Activated T-cell treated with anti-CD3 and anti-CD28 coated beads, Interleukin-2, amount 50 U/mL, for 4 hours (primary cell): ENCODE measurements at regions not wholly inside any gene's neighbourhood (a gene's known extent, or its start where the extent isn't known, plus 50 kb on each side); places are given as distances from the start of the nearest gene placed in this dataset.

Experiments used
- ATAC-seq, 2 donors: fragments of 200-7000 bp; cut with Tn5 transposase; one replicate each; pipeline ENCODE4 v1.10.0; 2021
- DNase-seq: peaks from one replicate; pipeline ENCODE4 v3.0.0-alpha.2; 2020
- H3K27me3 Mint-ChIP-seq: one replicate; pipeline ENCODE4 v1.8.0; 2021; ENCODE audit warnings: low read depth, mixed read lengths
- H3K36me3 Mint-ChIP-seq: one replicate; pipeline ENCODE4 v1.8.0; 2022; ENCODE audit warnings: mixed read lengths; ENCODE audit not compliant: insufficient read depth
- H3K4me1 Mint-ChIP-seq: one replicate; pipeline ENCODE4 v1.8.0; 2021; ENCODE audit warnings: low read depth, mixed read lengths
- H3K4me3 Mint-ChIP-seq: one replicate; pipeline ENCODE4 v1.8.0; 2021; ENCODE audit warnings: mild to moderate bottlenecking, moderate library complexity, mixed read lengths
- H3K9me3 Mint-ChIP-seq: one replicate; pipeline ENCODE4 v1.8.0; 2021; ENCODE audit warnings: mixed read lengths

GRCh38 chr4:8739317-8739716 lies 132.3 kb downstream of the HMX1 start:
- no peak overlapping the region for H3K4me3 Mint-ChIP-seq
- ATAC-seq: no peak
- no peaks in the 10 kb centered on the region for H3K4me1 Mint-ChIP-seq
- peaks cover 2% of the 10 kb centered on the region for H3K27me3 Mint-ChIP-seq
- no peak for DNase-seq
- no peaks in the 10 kb centered on the region for H3K36me3 Mint-ChIP-seq
- peaks cover 2% of the 10 kb centered on the region for H3K9me3 Mint-ChIP-seq

DNA sequence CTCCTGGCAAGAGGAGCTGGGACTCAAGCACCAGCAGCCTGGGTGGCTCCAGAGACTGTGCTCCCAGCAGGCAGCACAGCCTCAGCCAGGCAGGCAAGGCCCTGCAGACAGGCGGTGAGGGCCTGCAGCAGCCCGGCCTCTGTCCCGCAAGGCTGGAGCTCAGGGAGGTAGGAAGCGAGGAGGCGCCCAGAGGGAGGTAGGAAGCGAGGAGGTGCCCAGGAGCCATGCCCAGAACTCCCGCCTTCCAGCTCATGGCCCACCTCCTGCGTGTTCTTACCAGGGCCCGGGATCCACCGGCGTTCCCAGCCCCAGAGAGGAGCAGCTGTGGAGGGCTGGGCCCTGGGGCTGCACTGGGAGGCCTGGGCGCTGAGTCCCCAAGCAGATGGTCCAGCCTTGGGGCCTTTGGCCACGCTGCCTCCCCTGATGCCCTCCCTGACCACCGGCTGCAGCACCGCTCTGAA lies 133.1 kb downstream of the HMX1 start:
- peaks cover 10% of the 10 kb centered on the region for H3K9me3 Mint-ChIP-seq
- ATAC-seq (no peak), DNase-seq (no peak)
- H3K4me1 Mint-ChIP-seq: no peaks in the 10 kb centered on the region
- no peak overlapping the region for H3K4me3 Mint-ChIP-seq
- no peaks in the 10 kb centered on the region for H3K36me3 Mint-ChIP-seq
- no peaks in the 10 kb centered on the region for H3K27me3 Mint-ChIP-seq

- H3K36me3 Mint-ChIP-seq: no peaks in the 10 kb centered on the region
- peaks cover 14% of the 10 kb centered on the region for H3K9me3 Mint-ChIP-seq
- ATAC-seq (no peak), DNase-seq (no peak)
- H3K4me1 Mint-ChIP-seq: no peaks in the 10 kb centered on the region
- H3K4me3 Mint-ChIP-seq: no peak overlapping the region
- H3K27me3 Mint-ChIP-seq: no peaks in the 10 kb centered on the region
These were observed 133.9 kb downstream of the HMX1 start for GRCh38 chr4:8737601-8738279.

DNA sequence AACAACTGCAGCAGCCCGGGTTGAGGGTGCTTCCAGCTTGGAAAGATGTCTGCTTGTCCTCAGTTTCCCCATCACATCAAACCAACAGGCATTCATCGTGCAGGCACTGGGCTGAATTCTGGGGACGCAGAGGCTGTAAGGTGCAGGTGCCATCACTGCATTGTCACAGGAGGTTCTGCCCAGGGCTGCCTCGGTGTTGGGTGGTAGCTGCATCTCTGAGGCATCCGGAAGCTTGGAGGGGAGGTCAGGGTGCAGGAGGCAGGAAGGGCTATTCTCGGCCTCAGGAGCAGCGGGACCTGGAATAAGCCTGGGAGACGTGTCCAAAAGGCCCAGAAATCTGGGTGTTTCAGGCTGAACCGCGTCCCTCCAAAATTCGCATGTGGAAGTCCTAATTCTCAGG lies 134.6 kb downstream of the HMX1 start:
- DNase-seq (no peak), ATAC-seq (no peak)
- H3K9me3 Mint-ChIP-seq: peaks cover 14% of the 10 kb centered on the region
- no peaks in the 10 kb centered on the region for H3K36me3 Mint-ChIP-seq
- no peaks in the 10 kb centered on the region for H3K27me3 Mint-ChIP-seq
- H3K4me1 Mint-ChIP-seq: no peaks in the 10 kb centered on the region
- H3K4me3 Mint-ChIP-seq: no peak overlapping the region

- ATAC-seq (no peak), DNase-seq (no peak)
- H3K36me3 Mint-ChIP-seq: no peaks in the 10 kb centered on the region
- no peaks in the 10 kb centered on the region for H3K4me1 Mint-ChIP-seq
- no peaks in the 10 kb centered on the region for H3K27me3 Mint-ChIP-seq
- peaks cover 14% of the 10 kb centered on the region for H3K9me3 Mint-ChIP-seq
- no peak overlapping the region for H3K4me3 Mint-ChIP-seq
These were observed 135.4 kb downstream of the HMX1 start for GRCh38 chr4:8736090-8736825.

DNA sequence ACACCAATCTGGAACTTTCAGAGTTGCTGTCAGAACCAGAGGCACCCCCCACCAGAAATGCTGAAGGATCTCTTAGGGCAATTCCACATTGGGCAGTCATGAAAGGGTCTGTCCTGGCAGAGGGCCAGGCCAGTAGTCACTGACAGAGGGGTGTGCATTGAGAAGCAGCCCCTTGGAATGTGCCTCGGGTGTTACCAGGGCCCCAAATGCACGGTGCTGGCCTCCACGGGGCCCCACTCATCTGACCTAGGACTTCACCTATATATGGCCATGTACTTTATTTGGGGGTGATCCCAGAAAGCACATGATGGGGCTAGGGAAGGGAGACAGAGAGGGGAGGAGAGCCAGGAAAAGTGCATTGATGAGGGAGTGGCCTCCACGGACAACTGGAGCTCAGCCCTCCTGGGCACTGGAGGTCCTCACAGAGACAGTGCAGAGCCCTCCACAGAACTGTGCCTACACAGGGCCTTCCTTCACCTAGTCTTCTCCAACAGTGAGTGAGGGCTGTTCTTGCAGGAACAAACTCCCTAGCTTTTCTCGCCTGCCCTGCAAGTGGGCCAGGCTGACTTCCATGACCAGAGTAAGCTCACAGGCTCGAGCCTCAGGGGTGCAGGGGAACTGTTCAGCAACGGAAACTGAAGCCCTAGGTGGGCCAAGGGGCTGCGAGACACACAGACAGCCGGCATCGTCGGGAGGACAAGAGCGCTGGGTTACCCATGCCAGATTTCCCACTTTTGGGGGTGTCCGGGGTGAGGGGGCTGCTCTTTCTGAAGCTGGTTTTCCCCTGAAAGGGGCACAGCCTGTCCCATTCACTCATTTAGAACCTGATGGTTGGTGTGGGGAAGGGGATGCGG lies 136.2 kb downstream of the HMX1 start:
- Mint-ChIP-seq H3K9me3 (peaks cover 14% of the 10 kb centered on the region), H3K4me1 (no peaks in the 10 kb centered on the region)

DNA sequence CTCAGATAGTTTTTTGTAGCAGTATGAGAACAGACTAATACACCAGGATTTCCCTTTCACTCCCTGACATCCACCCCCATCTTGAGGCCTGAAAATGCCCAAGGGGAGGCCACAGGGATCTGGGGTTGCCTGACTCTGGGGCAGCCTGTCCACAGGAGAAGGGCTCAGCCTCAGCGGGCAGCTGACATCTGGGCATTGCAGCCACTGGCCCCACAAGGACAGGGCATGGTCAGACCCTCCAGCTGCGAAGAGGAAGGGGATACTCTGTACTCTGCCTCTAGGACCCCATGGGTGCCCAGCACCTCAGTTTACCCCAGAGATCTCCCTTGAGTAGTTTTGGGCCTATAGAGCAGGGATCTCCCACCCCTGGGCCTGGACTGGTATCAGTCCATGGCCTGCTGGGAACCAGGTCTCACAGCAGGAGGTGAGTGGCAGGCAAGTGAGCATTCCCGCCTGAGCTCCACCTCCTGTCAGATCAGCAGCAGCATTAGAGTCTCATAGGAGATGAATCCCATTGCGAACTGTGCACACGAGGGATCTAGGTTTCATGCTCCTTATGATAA lies 138.9 kb downstream of the HMX1 start:
- ATAC-seq: no peak
- Mint-ChIP-seq H3K4me1 (no peaks in the 10 kb centered on the region), H3K36me3 (no peaks in the 10 kb centered on the region), H3K4me3 (no peak overlapping the region), H3K9me3 (peaks cover 14% of the 10 kb centered on the region), H3K27me3 (peaks cover 3% of the 10 kb centered on the region)
- DNase-seq: no peak

More for the DNA sequence above, 136.2 kb downstream of the HMX1 start:
- DNase-seq: no peak
- H3K27me3 Mint-ChIP-seq: no peaks in the 10 kb centered on the region
- ATAC-seq: no peak
- H3K36me3 Mint-ChIP-seq: no peaks in the 10 kb centered on the region
- H3K4me3 Mint-ChIP-seq: no peak overlapping the region

DNA sequence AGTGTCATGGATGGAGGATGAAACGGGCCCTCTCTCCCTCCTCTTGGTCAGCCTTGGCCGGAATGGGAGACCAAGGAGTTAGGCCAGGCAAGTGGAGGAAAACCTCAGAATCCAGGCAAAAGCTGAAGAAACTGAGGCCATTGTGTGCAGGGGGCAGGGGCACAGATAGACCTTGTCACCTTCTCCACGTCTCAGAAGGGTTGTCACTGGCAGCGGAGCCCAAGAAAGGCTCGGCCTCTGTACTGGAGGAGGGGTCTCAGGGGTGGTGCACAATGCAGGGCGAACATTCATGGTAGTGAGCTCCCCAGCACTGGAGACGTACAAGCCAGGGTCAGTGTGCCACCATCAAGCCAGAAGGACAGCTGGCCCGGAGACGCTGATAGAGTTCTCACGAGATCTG lies 139.5 kb downstream of the CPZ start:
- no peak for DNase-seq
- Mint-ChIP-seq H3K36me3 (no peaks in the 10 kb centered on the region), H3K4me3 (no peak overlapping the region), H3K9me3 (peaks cover 14% of the 10 kb centered on the region), H3K4me1 (no peaks in the 10 kb centered on the region), H3K27me3 (peaks cover 3% of the 10 kb centered on the region)
- no peak for ATAC-seq

GRCh38 chr4:8731364-8731763 lies 138.8 kb downstream of the CPZ start:
- no peak for DNase-seq
- Mint-ChIP-seq H3K4me1 (no peaks in the 10 kb centered on the region), H3K36me3 (no peaks in the 10 kb centered on the region), H3K9me3 (peaks cover 14% of the 10 kb centered on the region), H3K27me3 (peaks cover 3% of the 10 kb centered on the region), H3K4me3 (no peak overlapping the region)
- ATAC-seq: no peak

DNA sequence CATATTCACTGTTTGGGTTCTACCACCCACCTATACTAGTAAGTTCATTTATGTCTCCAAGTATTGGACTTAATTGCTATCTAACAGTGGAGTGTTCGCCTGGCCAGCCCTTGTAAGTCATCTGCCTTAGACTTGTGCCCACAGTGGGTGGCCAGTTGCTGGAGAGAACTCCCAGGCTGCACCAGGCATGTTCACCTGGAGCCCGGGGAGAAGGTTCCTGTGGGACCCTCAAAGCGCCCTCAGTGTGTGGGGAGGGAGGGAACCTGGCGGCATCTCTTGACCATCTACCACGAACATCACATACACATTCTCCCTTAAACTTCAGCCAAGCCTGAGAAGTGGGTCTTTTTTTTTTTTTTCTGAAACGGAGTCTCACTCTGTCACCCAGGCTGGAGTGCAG lies 138.1 kb downstream of the CPZ start:
- H3K4me3 Mint-ChIP-seq: no peak overlapping the region
- peaks cover 3% of the 10 kb centered on the region for H3K27me3 Mint-ChIP-seq
- no peaks in the 10 kb centered on the region for H3K4me1 Mint-ChIP-seq
- H3K36me3 Mint-ChIP-seq: no peaks in the 10 kb centered on the region
- DNase-seq (no peak), ATAC-seq (no peak)
- peaks cover 14% of the 10 kb centered on the region for H3K9me3 Mint-ChIP-seq

GRCh38 chr4:8730159-8730558 lies 137.6 kb downstream of the CPZ start:
- H3K4me1 Mint-ChIP-seq: no peaks in the 10 kb centered on the region
- ATAC-seq: no peak
- H3K27me3 Mint-ChIP-seq: peaks cover 3% of the 10 kb centered on the region
- no peak for DNase-seq
- no peak overlapping the region for H3K4me3 Mint-ChIP-seq
- H3K36me3 Mint-ChIP-seq: no peaks in the 10 kb centered on the region
- peaks cover 14% of the 10 kb centered on the region for H3K9me3 Mint-ChIP-seq

GRCh38 chr4:8729408-8730149 lies 137.0 kb downstream of the CPZ start:
- ATAC-seq (no peak), DNase-seq (no peak)
- no peaks in the 10 kb centered on the region for H3K36me3 Mint-ChIP-seq
- no peaks in the 10 kb centered on the region for H3K4me1 Mint-ChIP-seq
- peaks cover 6% of the 10 kb centered on the region for H3K27me3 Mint-ChIP-seq
- peaks cover 14% of the 10 kb centered on the region for H3K9me3 Mint-ChIP-seq
- H3K4me3 Mint-ChIP-seq: no peak overlapping the region

GRCh38 chr4:8728536-8729407 lies 136.2 kb downstream of the CPZ start:
- ATAC-seq (no peak), DNase-seq (no peak)
- no peaks in the 10 kb centered on the region for H3K36me3 Mint-ChIP-seq
- peaks cover 6% of the 10 kb centered on the region for H3K9me3 Mint-ChIP-seq
- no peaks in the 10 kb centered on the region for H3K4me1 Mint-ChIP-seq
- peaks cover 8% of the 10 kb centered on the region for H3K27me3 Mint-ChIP-seq
- no peak overlapping the region for H3K4me3 Mint-ChIP-seq
